SU-DHL-6 (cell line): ENCODE measurements at regions not wholly inside any gene's neighbourhood (a gene's known extent, or its start where the extent isn't known, plus 50 kb on each side); places are given as distances from the start of the nearest gene placed in this dataset.

Experiments used
- H2AFZ ChIP-seq: fragments of 200-600 bp; sonication (generic); 2 replicates; pipeline ENCODE4 v1.6.1; 2014; ENCODE audit warnings: low read depth, mild to moderate bottlenecking, moderate library complexity, mixed read lengths, antibody characterized with exemption, low read length; ENCODE audit not compliant: severe bottlenecking
- H3F3A ChIP-seq: fragments of 200-600 bp; shearing (Covaris generic); 2 replicates; pipeline ENCODE4 v1.6.0; 2016; ENCODE audit warnings: antibody characterized with exemption, mild to moderate bottlenecking; ENCODE audit not compliant: insufficient read depth
- H3K27ac ChIP-seq: fragments of 200-600 bp; sonication (generic); 2 replicates; pipeline ENCODE4 v1.5.1; 2016; ENCODE audit warnings: low read depth, mild to moderate bottlenecking, low read length, moderate library complexity, mixed read lengths
- H3K27me3 ChIP-seq: fragments of 200-600 bp; sonication (generic), shearing (Covaris generic); 2 replicates; pipeline ENCODE4 v1.6.0; 2014; ENCODE audit warnings: mild to moderate bottlenecking, low read length
- H3K36me3 ChIP-seq: fragments of 200-600 bp; sonication (generic); 2 replicates; pipeline ENCODE4 v1.6.1; 2014; ENCODE audit warnings: mild to moderate bottlenecking, low read length, mixed read lengths
- H3K4me2 ChIP-seq: fragments of 300-600, 200-600 bp; shearing (Covaris generic), sonication (generic); 2 replicates; pipeline ENCODE4 v1.6.0; 2014; ENCODE audit warnings: low read length, low read depth, mild to moderate bottlenecking; ENCODE audit not compliant: poor library complexity, severe bottlenecking
- H3K4me3 ChIP-seq: fragments of 200-600 bp; sonication (generic); 2 replicates; pipeline ENCODE4 v1.5.1; 2014; ENCODE audit warnings: antibody characterized with exemption, low read length, mild to moderate bottlenecking, mixed read lengths; ENCODE audit not compliant: insufficient read depth, poor library complexity, severe bottlenecking
- H3K79me2 ChIP-seq: fragments of 200-600 bp; sonication (generic); 2 replicates; pipeline ENCODE4 v1.6.1; 2014; ENCODE audit warnings: mild to moderate bottlenecking, low read length, moderate library complexity; ENCODE audit not compliant: insufficient read depth
- H3K9ac ChIP-seq: fragments of 200-600 bp; sonication (generic); 2 replicates; pipeline ENCODE4 v1.7.0; 2014; ENCODE audit warnings: mild to moderate bottlenecking, low read length
- H3K9me2 ChIP-seq: fragments of 200-600 bp; sonication (generic); replicated peaks from 2 replicates; pipeline ENCODE4 v1.6.1; 2014; ENCODE audit warnings: low read length; ENCODE audit not compliant: insufficient read depth
- H3K9me3 ChIP-seq: fragments of 200-600 bp; sonication (generic); 2 replicates; pipeline ENCODE4 v1.6.1; 2014; ENCODE audit warnings: low read length, mixed read lengths; ENCODE audit not compliant: insufficient read depth
- H4K20me1 ChIP-seq: fragments of 200-600 bp; sonication (generic); 2 replicates; pipeline ENCODE4 v1.6.1; 2014; ENCODE audit warnings: low read depth, mild to moderate bottlenecking, antibody characterized with exemption, low read length, moderate library complexity, mixed read lengths
- EZH2phosphoT487 ChIP-seq: fragments of 200-600 bp; sonication (generic), shearing (Covaris generic); conservative IDR thresholded peaks from 2 replicates; pipeline ENCODE4 v1.6.1; 2018; ENCODE audit warnings: mild to moderate bottlenecking, antibody characterized with exemption, low read length, moderate library complexity, mixed read lengths
- TF ChIP-seq, protein P1 (sequence below): fragments of 200-600 bp; sonication (generic); IDR thresholded peaks from one replicate; pipeline ENCODE4 v1.5.1; 2017; ENCODE audit warnings: antibody characterized with exemption, mild to moderate bottlenecking, low read length, moderate library complexity; ENCODE audit not compliant: insufficient read depth, poor library complexity, severe bottlenecking

GRCh38 chr4:138448169-138448568 lies 206.0 kb upstream of the SLC7A11 start:
- H3K4me2 ChIP-seq = no peak overlapping the region
- no peak overlapping the region for H3K27ac ChIP-seq
- no peaks in the 10 kb centered on the region for H3K9me3 ChIP-seq
- H4K20me1 ChIP-seq = no peaks in the 10 kb centered on the region
- no peaks in the 10 kb centered on the region for H3K36me3 ChIP-seq
- H2AFZ ChIP-seq = no peak overlapping the region
- no peak overlapping the region for H3K9ac ChIP-seq
- H3K79me2 ChIP-seq = no peaks in the 10 kb centered on the region
- H3F3A ChIP-seq = no peaks in the 10 kb centered on the region
- no peak overlapping the region for H3K4me3 ChIP-seq
- TF ChIP-seq EZH2phosphoT487 = no peak
- TF ChIP-seq, protein P1, sequence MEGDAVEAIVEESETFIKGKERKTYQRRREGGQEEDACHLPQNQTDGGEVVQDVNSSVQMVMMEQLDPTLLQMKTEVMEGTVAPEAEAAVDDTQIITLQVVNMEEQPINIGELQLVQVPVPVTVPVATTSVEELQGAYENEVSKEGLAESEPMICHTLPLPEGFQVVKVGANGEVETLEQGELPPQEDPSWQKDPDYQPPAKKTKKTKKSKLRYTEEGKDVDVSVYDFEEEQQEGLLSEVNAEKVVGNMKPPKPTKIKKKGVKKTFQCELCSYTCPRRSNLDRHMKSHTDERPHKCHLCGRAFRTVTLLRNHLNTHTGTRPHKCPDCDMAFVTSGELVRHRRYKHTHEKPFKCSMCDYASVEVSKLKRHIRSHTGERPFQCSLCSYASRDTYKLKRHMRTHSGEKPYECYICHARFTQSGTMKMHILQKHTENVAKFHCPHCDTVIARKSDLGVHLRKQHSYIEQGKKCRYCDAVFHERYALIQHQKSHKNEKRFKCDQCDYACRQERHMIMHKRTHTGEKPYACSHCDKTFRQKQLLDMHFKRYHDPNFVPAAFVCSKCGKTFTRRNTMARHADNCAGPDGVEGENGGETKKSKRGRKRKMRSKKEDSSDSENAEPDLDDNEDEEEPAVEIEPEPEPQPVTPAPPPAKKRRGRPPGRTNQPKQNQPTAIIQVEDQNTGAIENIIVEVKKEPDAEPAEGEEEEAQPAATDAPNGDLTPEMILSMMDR = no peak
- no peaks in the 10 kb centered on the region for H3K27me3 ChIP-seq
- H3K9me2 ChIP-seq = no peaks in the 10 kb centered on the region

DNA sequence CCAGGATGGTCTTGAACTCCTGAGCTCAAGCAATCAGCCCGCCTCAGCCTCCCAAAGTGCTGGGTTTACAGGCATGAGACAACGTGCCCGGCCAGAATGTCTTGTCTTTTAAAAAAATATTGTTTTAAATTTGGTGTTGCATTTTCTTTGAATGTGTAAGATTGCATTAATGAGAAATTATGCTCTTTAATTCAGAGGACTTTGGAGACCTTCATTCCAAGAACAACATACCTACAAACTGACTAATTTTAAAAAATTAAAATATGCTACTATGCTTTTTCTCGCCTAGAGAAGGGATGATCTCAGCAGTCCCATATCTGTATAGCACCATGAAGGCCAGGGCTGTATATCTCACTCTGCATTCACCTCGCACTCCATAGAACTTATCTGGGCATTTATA lies 204.3 kb upstream of the SLC7A11 start:
- H3K9me2 ChIP-seq = no peaks in the 10 kb centered on the region
- no peak overlapping the region for H3K9ac ChIP-seq
- no peaks in the 10 kb centered on the region for H3K27me3 ChIP-seq
- H4K20me1 ChIP-seq = no peaks in the 10 kb centered on the region
- H3K79me2 ChIP-seq = no peaks in the 10 kb centered on the region
- no peaks in the 10 kb centered on the region for H3K36me3 ChIP-seq
- no peak overlapping the region for H2AFZ ChIP-seq
- TF ChIP-seq EZH2phosphoT487 = no peak
- TF ChIP-seq, protein P1 = no peak
- H3K4me3 ChIP-seq = no peak overlapping the region
- H3F3A ChIP-seq = no peaks in the 10 kb centered on the region
- no peaks in the 10 kb centered on the region for H3K9me3 ChIP-seq
- no peak overlapping the region for H3K27ac ChIP-seq
- H3K4me2 ChIP-seq = no peak overlapping the region

DNA sequence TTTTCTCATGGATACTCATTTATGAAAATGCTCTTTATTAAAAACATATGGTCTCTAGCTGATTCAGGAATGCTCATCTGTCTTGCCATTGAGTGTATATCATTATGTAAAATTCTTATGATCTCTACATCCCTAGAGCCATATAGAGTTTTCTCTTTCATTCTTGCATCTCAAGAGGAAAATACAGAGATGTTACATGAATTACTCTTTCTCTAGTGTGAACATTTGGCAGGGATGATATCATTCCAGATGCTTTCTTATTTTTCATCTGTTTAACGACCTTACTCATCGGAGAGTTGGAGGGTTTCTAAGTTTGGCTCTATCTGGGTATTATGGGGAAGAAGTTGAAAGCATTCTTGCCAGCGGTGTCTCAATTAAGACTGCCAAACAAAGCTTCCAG lies 202.9 kb upstream of the SLC7A11 start:
- H4K20me1 ChIP-seq = no peaks in the 10 kb centered on the region
- no peak overlapping the region for H3K4me2 ChIP-seq
- H3K9me2 ChIP-seq = no peaks in the 10 kb centered on the region
- H3F3A ChIP-seq = no peaks in the 10 kb centered on the region
- H2AFZ ChIP-seq = no peak overlapping the region
- H3K9me3 ChIP-seq = no peaks in the 10 kb centered on the region
- H3K4me3 ChIP-seq = no peak overlapping the region
- no peaks in the 10 kb centered on the region for H3K36me3 ChIP-seq
- H3K79me2 ChIP-seq = no peaks in the 10 kb centered on the region
- TF ChIP-seq, protein P1 = no peak
- no peak for TF ChIP-seq EZH2phosphoT487
- no peak overlapping the region for H3K9ac ChIP-seq
- H3K27me3 ChIP-seq = no peaks in the 10 kb centered on the region
- H3K27ac ChIP-seq = no peak overlapping the region

- no peak overlapping the region for H3K9ac ChIP-seq
- no peaks in the 10 kb centered on the region for H3F3A ChIP-seq
- H2AFZ ChIP-seq = no peak overlapping the region
- H3K4me2 ChIP-seq = no peak overlapping the region
- H3K27me3 ChIP-seq = no peaks in the 10 kb centered on the region
- H4K20me1 ChIP-seq = no peaks in the 10 kb centered on the region
- TF ChIP-seq, protein P1 = no peak
- no peak for TF ChIP-seq EZH2phosphoT487
- no peaks in the 10 kb centered on the region for H3K9me3 ChIP-seq
- no peaks in the 10 kb centered on the region for H3K79me2 ChIP-seq
- no peak overlapping the region for H3K4me3 ChIP-seq
- H3K36me3 ChIP-seq = no peaks in the 10 kb centered on the region
- H3K9me2 ChIP-seq = no peaks in the 10 kb centered on the region
- no peak overlapping the region for H3K27ac ChIP-seq
Measured at GRCh38 chr4:138444260-138444659, 202.1 kb upstream of the SLC7A11 start.
